ENCODE measurements at regions not wholly inside any gene's neighbourhood (a gene's known extent, or its start where the extent isn't known, plus 50 kb on each side); places are given as distances from the start of the nearest gene placed in this dataset.

DNA sequence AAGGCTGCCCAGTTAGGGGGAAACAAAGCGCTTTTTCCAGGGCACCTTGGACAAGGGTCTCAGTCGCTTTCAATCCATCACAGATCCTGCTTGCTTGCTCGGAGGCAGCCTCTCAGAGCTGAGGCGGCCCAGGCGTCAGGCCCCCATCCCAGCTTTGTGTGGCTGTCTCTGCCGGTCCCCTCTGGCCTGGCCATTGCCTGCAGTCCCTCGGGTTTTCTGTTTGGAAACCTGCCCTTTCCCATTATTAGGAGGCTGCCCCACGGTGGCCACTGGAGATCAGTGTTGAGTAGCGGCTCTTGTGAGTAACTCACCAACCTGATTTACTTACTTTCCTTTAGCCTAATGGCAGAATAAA is 216.1 kb downstream of the GLRX3 start:
- no peak for TF ChIP-seq CTCF (conservative IDR thresholded peaks at IDR 0.05; ENCODE audit: low read depth, low read length)
- no peak for TF ChIP-seq MXI1 (IDR thresholded peaks at IDR 0.05; ENCODE audit: borderline replicate concordance, low read depth, low read length)
- TF ChIP-seq POLR2A (IDR thresholded peaks at IDR 0.05; ENCODE audit: low read depth, low read length), result no peak
- no peak for TF ChIP-seq RCOR1 (IDR thresholded peaks at IDR 0.05; ENCODE audit: insufficient replicate concordance, low read length)
